GM21381 (cell line): ENCODE measurements at regions not wholly inside any gene's neighbourhood (a gene's known extent, or its start where the extent isn't known, plus 50 kb on each side); places are given as distances from the start of the nearest gene placed in this dataset.

ENCODE experiments used
- ATAC-seq: cut with Tn5 transposase; IDR thresholded peaks from one replicate; pipeline ENCODE4 v1.9.1; 2021; ENCODE audit warnings: mild to moderate bottlenecking, moderate library complexity; ENCODE audit not compliant: unreplicated experiment

- no peak for ATAC-seq
Measured at GRCh38 chr1:216924732-216925131, 201.5 kb upstream of the ESRRG start.

GRCh38 chr1:216923601-216924000 is 200.4 kb upstream of the ESRRG start:
- ATAC-seq: no peak

DNA sequence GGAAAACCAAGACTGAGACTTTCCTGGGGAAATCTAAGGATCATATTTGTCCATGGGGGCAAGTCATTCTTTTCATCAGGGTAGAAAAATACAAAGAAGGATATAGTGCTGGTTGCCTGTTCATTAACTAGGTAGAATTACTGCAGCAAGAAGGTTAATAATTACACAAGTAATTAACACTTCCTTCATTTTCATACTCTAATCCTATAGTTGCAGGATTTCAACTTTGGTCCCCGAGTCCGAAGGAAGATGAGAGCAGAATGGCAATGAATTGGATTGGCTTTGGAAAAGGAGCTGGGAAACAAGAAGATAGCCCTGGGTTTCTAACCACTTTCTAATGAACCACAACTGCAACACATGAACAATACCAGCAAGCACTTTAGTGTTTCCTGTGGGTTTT is 199.2 kb upstream of the ESRRG start:
- no peak for ATAC-seq

- ATAC-seq: no peak
Measured at GRCh38 chr1:216921866-216922265, 198.6 kb upstream of the ESRRG start.

DNA sequence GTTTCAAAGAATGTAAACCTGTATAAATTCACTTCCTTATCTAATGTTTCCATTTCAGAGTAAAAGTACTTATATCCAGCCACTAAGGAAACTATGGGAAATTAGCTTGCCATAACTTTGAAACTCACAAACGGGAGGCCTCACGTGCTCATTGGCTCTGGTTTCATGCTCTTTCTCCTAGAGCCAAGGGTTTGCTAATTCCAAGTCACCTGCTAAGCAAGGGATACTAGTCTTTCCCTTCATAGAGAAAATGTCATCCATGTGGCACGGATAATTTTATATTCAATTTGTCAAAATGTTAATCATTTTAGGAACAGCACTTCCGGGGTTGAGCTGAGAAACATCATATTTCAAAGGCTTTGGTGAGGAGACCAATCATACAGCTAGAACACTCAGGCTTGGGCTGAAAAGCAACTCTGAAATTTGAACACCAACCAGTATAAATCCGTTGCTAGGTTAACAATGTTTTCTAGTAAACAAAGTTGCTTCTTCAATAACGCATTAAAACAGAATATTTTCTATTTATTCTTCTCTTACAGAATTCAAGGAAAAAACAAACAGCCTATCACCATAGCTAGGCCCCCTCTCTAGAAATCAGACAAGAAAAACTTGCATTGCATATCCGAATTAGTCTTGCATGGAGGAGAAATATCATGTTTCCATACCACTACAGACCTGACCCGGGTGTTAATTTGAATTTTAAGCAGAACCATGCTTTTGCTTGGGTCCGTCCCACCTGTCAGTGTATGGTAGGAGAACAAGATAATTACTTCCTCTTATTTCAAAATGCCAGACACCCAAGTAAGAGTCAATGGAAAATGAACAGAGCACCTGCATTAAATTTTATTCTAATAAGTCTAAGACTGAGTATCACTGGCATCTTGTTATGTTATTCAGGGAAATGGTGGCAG is 196.1 kb upstream of the ESRRG start:
- ATAC-seq: no peak

GRCh38 chr1:216916890-216917438 is 193.7 kb upstream of the ESRRG start:
- ATAC-seq: no peak

DNA sequence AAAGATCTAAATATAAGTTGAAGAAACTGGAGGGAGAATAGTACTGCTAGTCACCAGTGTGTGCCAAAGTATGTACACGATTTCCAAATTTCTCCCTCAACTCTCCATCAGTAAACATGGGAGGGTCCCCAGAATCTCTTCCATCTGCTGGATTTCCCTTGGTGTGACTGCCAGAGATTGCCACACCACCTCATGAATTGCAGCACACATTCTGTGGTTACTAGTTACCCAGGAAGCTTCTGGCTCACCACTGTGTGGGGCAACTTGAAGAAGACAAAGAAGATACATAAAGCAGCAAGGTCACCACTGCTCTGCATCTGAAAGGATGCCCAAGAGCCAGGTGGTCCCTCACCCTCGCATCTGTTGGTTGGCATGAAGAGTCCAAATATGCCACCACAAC is 191.7 kb upstream of the ESRRG start:
- no peak for ATAC-seq

GRCh38 chr1:216913976-216914375 is 190.7 kb upstream of the ESRRG start:
- ATAC-seq: no peak

DNA sequence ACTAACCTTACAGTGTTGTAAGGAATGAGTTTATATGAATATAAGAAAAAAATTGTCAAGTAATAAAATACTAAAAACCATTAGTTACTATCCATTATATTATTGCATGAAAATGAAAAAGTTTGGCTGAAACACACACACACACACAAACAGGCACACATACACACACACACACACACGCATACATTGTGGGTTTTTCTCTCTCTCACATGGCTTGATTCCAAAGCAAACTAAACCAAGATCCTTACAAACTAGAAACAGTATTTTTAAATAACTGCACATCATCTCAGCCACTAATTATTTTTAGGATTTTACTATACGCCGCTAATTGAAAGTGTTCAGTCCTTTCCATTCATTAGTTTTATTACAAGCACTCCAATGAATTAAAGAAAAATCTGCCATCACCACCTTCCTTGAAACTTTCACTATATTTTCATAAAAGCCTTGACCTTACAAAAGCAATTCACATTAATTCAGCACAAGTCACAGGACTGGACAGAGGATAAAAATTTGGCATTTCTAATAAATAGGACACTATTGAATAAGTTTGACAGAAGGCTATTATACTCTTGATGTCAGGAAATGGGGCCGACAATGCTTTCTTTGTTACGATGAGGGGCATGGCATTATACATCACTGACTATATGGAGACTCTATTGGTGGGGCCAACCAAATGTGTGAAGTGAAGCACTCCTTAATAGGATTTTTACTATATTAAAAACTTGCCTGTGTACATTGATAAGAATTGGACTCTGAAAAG is 187.0 kb upstream of the ESRRG start:
- no peak for ATAC-seq

DNA sequence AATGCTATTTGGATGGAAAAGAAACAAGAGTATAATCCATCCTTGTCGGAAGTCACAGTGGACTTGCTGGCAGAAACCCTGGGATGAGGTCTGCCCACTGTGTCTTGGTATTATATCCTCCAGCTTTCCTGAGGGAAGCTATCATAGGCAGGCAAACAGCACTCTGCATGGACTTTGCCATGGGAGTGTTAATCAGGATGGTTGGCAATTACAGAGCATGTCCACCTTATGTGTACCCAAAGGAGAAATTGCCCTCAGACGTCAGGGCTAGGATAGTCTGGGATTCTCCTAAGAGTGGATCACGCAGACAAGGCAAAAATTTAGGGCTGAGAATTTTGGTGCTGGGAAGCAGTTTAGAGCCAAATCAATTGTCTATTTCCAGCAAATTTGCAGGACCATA is 184.9 kb upstream of the ESRRG start:
- ATAC-seq: no peak

DNA sequence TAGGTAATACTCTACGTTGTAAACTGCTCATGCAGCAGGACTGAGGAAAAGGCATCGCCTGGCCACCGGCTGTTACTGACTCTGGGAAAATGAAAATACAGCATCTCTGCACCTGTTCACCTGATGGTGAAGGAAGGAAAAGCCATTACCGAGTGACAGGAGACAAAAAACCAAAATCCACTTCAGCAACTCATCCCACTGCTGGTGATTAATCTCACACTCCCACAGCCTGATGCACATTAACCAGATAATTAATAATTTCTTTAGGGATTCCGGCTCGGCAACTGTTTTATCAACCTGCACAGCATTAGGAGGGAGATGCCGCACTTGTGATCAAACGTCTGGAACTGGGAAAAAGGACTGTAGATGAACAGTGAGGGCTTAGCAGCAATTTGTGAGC is 183.9 kb upstream of the ESRRG start:
- no peak for ATAC-seq

GRCh38 chr1:216905781-216906180 is 182.6 kb upstream of the ESRRG start:
- no peak for ATAC-seq

GRCh38 chr1:216905137-216905536 is 181.9 kb upstream of the ESRRG start:
- no peak for ATAC-seq

DNA sequence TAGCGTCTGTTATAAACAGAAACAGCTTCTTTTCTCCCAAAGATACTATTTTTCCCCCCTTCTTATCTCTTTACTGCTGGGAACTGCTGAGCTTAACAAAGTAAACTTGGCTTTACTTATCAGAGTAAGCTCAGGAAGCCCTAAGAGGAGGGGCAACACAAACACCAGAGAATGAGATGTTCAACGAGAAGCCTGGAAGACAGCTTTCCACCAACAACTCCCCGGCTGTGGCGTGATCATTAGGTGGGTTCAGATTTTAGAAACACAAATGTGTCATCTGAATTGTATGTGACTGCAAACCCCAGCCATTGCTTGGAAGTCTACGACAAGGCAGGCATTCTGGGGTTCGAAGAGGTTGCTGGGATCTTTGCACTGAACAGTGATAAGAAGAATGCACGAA is 181.2 kb upstream of the ESRRG start:
- ATAC-seq: no peak

DNA sequence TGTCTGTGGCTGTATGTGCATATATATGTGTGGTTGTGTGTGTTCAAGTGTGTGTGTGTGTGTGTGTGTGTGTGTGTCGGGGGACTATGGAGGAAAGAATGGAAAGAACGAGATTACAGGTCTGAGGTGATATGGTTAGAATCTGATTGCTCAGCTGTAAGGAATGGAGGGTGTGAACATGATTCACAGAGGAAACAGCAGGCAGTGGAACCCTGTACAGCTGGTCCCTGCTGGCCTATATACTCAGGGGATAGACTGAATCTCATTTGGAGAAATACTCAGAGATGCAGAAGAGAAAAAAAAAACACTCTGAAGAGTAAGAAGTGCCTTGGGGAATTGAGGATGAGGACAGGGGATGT is 180.1 kb upstream of the ESRRG start:
- no peak for ATAC-seq

- no peak for ATAC-seq
Measured at GRCh38 chr1:216902669-216903381, 179.6 kb upstream of the ESRRG start.

DNA sequence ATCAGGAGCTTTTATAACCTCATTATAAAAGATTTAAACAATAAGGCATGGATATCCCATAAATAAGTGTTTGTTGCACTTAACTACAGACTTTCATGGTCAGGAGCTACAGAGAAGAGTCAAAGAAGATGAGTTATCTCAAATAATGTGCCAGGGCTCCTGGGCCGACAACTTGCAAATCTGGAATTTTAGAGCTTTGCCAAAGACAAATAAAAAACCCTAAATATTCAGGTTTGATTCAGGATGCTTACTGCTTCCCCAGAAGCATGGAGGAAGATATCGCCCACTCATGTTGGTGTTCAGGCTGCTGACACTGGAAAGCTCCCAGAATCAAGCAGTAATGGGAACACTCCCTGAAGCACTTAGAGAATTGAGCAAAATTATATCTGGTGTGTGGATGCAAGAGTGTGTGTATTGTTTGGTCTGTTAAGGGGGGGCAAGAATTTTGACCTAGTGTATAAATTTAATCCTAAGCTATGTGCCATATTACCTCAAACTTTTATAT is 176.9 kb upstream of the ESRRG start:
- ATAC-seq: no peak

DNA sequence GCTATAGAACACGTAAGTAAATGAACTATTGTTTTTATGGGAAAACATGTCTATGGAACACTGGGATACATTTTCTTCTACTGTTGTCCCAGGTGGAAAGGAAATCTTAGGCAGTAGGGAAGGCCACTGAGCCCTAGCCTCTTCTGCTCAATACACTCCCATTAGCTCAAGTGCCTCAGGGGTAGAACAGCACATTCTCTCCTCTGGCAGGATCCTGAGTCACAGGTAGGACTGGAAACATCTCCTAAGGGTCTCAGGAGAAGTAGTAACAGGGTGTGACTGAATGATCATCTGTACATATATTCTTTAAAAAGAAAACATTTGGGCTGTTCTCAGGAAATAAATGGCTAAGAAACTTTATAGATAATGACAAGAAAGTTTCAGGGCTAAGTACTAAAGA is 175.6 kb upstream of the ESRRG start:
- ATAC-seq: no peak

GRCh38 chr1:216896146-216896545 is 172.9 kb upstream of the ESRRG start:
- no peak for ATAC-seq

GRCh38 chr1:216894494-216894893 is 171.3 kb upstream of the ESRRG start:
- no peak for ATAC-seq

- ATAC-seq: no peak
Measured at GRCh38 chr1:216892581-216893160, 169.4 kb upstream of the ESRRG start.
